ENCODE measurements at regions not wholly inside any gene's neighbourhood (a gene's known extent, or its start where the extent isn't known, plus 50 kb on each side); places are given as distances from the start of the nearest gene placed in this dataset.

GRCh38 chr15:69941706-69942495, 155.8 kb downstream of the TLE3 start:
- DNase-seq (ENCODE audit: low read depth, low spot score) = no peak

- no peak for DNase-seq (ENCODE audit: low read depth, low spot score)
Observed at GRCh38 chr15:69943637-69944036, 154.1 kb downstream of the TLE3 start.

GRCh38 chr15:69945729-69946128, 152.0 kb downstream of the TLE3 start:
- DNase-seq (ENCODE audit: low read depth, low spot score) = no peak

GRCh38 chr15:69946870-69947269, 150.8 kb downstream of the TLE3 start:
- DNase-seq (ENCODE audit: low read depth, low spot score) = no peak

- DNase-seq (ENCODE audit: low read depth, low spot score) = no peak
Observed at GRCh38 chr15:69947394-69947793, 150.3 kb downstream of the TLE3 start.

GRCh38 chr15:69949485-69949884, 148.2 kb downstream of the TLE3 start:
- no peak for DNase-seq (ENCODE audit: low read depth, low spot score)

GRCh38 chr15:69951256-69951897, 146.3 kb downstream of the TLE3 start:
- no peak for DNase-seq (ENCODE audit: low read depth, low spot score)

- no peak for DNase-seq (ENCODE audit: low read depth, low spot score)
Observed at GRCh38 chr15:69951898-69952555, 145.7 kb downstream of the TLE3 start.

- no peak for DNase-seq (ENCODE audit: low read depth, low spot score)
Observed at GRCh38 chr15:69953051-69953450, 144.7 kb downstream of the TLE3 start.

- no peak for DNase-seq (ENCODE audit: low read depth, low spot score)
Observed at GRCh38 chr15:69953816-69954215, 143.9 kb downstream of the TLE3 start.

GRCh38 chr15:69954666-69955065, 143.1 kb downstream of the TLE3 start:
- DNase-seq (ENCODE audit: low read depth, low spot score) = no peak

- DNase-seq (ENCODE audit: low read depth, low spot score) = no peak
Observed at GRCh38 chr15:69955240-69955894, 142.3 kb downstream of the TLE3 start.

- DNase-seq (ENCODE audit: low read depth, low spot score) = no peak
Observed at GRCh38 chr15:69956417-69956816, 141.3 kb downstream of the TLE3 start.

- DNase-seq (ENCODE audit: low read depth, low spot score) = no peak
Observed at GRCh38 chr15:69957175-69957574, 140.5 kb downstream of the TLE3 start.

- no peak for DNase-seq (ENCODE audit: low read depth, low spot score)
Observed at GRCh38 chr15:69958496-69959084, 139.1 kb downstream of the TLE3 start.

GRCh38 chr15:69962561-69962960, 135.2 kb downstream of the TLE3 start:
- DNase-seq (ENCODE audit: low read depth, low spot score) = no peak

- no peak for DNase-seq (ENCODE audit: low read depth, low spot score)
Observed at GRCh38 chr15:69963385-69963784, 134.3 kb downstream of the TLE3 start.

- DNase-seq (ENCODE audit: low read depth, low spot score) = no peak
Observed at GRCh38 chr15:69971771-69972170, 125.9 kb downstream of the TLE3 start.

GRCh38 chr15:69972436-69972835, 125.3 kb downstream of the TLE3 start:
- DNase-seq (ENCODE audit: low read depth, low spot score) = no peak

- no peak for DNase-seq (ENCODE audit: low read depth, low spot score)
Observed at GRCh38 chr15:69973102-69973714, 124.5 kb downstream of the TLE3 start.

- no peak for DNase-seq (ENCODE audit: low read depth, low spot score)
Observed at GRCh38 chr15:69973880-69974279, 123.8 kb downstream of the TLE3 start.

All from activated naive CD8-positive, alpha-beta T cell treated with anti-CD3 and anti-CD28 coated beads, Interleukin-2, amount 50 U/mL, for 16 hours (primary cell).